Panc1 (cell line): ENCODE measurements at regions not wholly inside any gene's neighbourhood (a gene's known extent, or its start where the extent isn't known, plus 50 kb on each side); places are given as distances from the start of the nearest gene placed in this dataset.
"Not testable (repeated sequence)": the region's sequence is repeated elsewhere in the genome, so short reads cannot be mapped to it uniquely, and the experiment has no call there.

ENCODE experiments used
- POLR2AphosphoS5 ChIP-seq: IDR thresholded peaks from 2 replicates; pipeline ENCODE4 v1.6.1; 2012; ENCODE audit warnings: mild to moderate bottlenecking, low read depth, low read length, moderate library complexity
- TF ChIP-seq, protein P1 (sequence below): fragments of 450-650 bp; IDR thresholded peaks from 2 replicates; pipeline ENCODE4 v1.5.1; 2017; ENCODE audit warnings: mild to moderate bottlenecking

DNA sequence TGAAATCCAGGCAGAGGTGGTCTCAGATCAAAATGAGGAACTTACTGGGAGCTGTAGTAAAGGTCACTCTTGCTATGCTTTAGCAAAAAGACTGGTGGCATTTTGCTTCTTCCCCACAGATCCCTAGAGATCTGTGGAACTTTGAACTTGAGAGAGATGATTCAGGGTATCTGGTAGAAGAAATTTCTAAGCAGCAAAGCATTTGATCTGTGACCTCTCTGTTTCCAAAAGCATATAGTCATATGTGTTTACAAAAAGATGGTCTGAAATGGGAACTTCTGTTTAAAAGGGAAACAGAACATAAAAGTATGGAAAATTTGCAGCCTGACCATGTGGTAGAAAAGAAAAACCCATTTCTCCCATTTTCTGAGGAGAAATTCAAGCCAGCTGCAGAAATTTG, 196.2 kb upstream of the PDZRN3 start:
- TF ChIP-seq, protein P1, sequence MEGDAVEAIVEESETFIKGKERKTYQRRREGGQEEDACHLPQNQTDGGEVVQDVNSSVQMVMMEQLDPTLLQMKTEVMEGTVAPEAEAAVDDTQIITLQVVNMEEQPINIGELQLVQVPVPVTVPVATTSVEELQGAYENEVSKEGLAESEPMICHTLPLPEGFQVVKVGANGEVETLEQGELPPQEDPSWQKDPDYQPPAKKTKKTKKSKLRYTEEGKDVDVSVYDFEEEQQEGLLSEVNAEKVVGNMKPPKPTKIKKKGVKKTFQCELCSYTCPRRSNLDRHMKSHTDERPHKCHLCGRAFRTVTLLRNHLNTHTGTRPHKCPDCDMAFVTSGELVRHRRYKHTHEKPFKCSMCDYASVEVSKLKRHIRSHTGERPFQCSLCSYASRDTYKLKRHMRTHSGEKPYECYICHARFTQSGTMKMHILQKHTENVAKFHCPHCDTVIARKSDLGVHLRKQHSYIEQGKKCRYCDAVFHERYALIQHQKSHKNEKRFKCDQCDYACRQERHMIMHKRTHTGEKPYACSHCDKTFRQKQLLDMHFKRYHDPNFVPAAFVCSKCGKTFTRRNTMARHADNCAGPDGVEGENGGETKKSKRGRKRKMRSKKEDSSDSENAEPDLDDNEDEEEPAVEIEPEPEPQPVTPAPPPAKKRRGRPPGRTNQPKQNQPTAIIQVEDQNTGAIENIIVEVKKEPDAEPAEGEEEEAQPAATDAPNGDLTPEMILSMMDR: not testable (repeated sequence)
- not testable (repeated sequence) for TF ChIP-seq POLR2AphosphoS5
